HL-60 (cell line): ENCODE measurements at regions not wholly inside any gene's neighbourhood (a gene's known extent, or its start where the extent isn't known, plus 50 kb on each side); places are given as distances from the start of the nearest gene placed in this dataset.

Experiments used
- DNase-seq, 2 experiments: peaks; one replicate each; pipeline ENCODE4 v3.0.0-alpha.2; 2010 to 2020; ENCODE audit warnings: low read depth in 1 of 2, low spot score in 1 of 2
- H3K27ac ChIP-seq: fragments of 250-450 bp; sonication (Bioruptor Pico); replicated peaks from 2 replicates; pipeline ENCODE4 v1.5.1; 2020; ENCODE audit warnings: mild to moderate bottlenecking, moderate library complexity
- H3K27me3 ChIP-seq: fragments of 250-450 bp; sonication (Bioruptor Pico); 2 replicates; pipeline ENCODE4 v1.5.1; 2021; ENCODE audit warnings: mild to moderate bottlenecking, moderate library complexity; ENCODE audit not compliant: insufficient read depth, poor library complexity, severe bottlenecking
- H3K4me3 ChIP-seq: replicated peaks from 2 replicates; pipeline ENCODE4 v1.5.1; 2011; ENCODE audit warnings: mild to moderate bottlenecking, control low read depth, low read length; ENCODE audit not compliant: insufficient read depth
- CTCF ChIP-seq: IDR thresholded peaks from one replicate; pipeline ENCODE4 v1.5.1; 2011; ENCODE audit warnings: low read length, control low read depth, inconsistent platforms; ENCODE audit not compliant: insufficient read depth
- GABPA ChIP-seq: IDR thresholded peaks from 2 replicates; pipeline ENCODE4 v1.6.1; 2012; ENCODE audit warnings: low read depth
- POLR2AphosphoS5 ChIP-seq: IDR thresholded peaks from 2 replicates; pipeline ENCODE4 v1.6.1; 2012; ENCODE audit warnings: low read depth
- REST ChIP-seq: IDR thresholded peaks from 2 replicates; pipeline ENCODE4 v1.6.1; 2012; ENCODE audit warnings: low read depth; ENCODE audit not compliant: insufficient replicate concordance
- SPI1 ChIP-seq: IDR thresholded peaks from 2 replicates; pipeline ENCODE4 v1.6.1; 2012; ENCODE audit warnings: low read depth, mild to moderate bottlenecking, borderline replicate concordance

- Histone ChIP-seq H3K4me3 (no peak overlapping the region), H3K27ac (no peak overlapping the region), H3K27me3 (no peaks in the 10 kb centered on the region)
- no peak for DNase-seq
- TF ChIP-seq GABPA (no peak), REST (no peak), CTCF (no peak), SPI1 (no peak), POLR2AphosphoS5 (no peak)
Measured at GRCh38 chr6:144360401-144360800, 75.3 kb downstream of the UTRN start.

- Histone ChIP-seq H3K27ac (no peak overlapping the region), H3K4me3 (no peak overlapping the region), H3K27me3 (no peaks in the 10 kb centered on the region)
- DNase-seq, result no peak
- TF ChIP-seq SPI1 (no peak), REST (no peak), CTCF (no peak), POLR2AphosphoS5 (no peak), GABPA (no peak)
Measured at GRCh38 chr6:144361016-144361415, 75.9 kb downstream of the UTRN start.

GRCh38 chr6:144362042-144363018, 77.2 kb downstream of the UTRN start:
- TF ChIP-seq CTCF (no peak), REST (no peak), SPI1 (no peak), POLR2AphosphoS5 (no peak), GABPA (no peak)
- no peak for DNase-seq
- Histone ChIP-seq H3K27me3 (no peaks in the 10 kb centered on the region), H3K27ac (no peak overlapping the region), H3K4me3 (no peak overlapping the region)
